IMR-90 (cell line): ENCODE measurements at regions not wholly inside any gene's neighbourhood (a gene's known extent, or its start where the extent isn't known, plus 50 kb on each side); places are given as distances from the start of the nearest gene placed in this dataset.

Experiments used
- ATAC-seq: fragments of 200-7000 bp; cut with Tn5 transposase; 2 replicates; pipeline ENCODE4 v1.9.1; 2020; ENCODE audit warnings: low read depth, mild to moderate bottlenecking, moderate library complexity
- BruUV-seq: library from RNA; stranded (reverse); fragments of 400-500 nt; replicated peaks from 2 replicates; lab custom pipeline; 2021; lab: Mats Ljungman, UMichigan
- CTCF ChIA-PET: fragments of 300-600 bp; formaldehyde crosslinking; extraction: SDS; loops from one replicate; lab custom pipeline; 2021; ENCODE audit warnings: antibody characterized with exemption; lab: Yijun Ruan, JAX
- POLR2A ChIA-PET: fragments of 300-600 bp; sonication (Branson Sonifier 250); formaldehyde crosslinking; loops from one replicate; lab custom pipeline; 2022; ENCODE audit warnings: antibody characterized with exemption; ENCODE audit not compliant: unreplicated experiment; lab: Charles Lee
- DNase-seq: peaks from one replicate; pipeline ENCODE4 v3.0.0; 2013
- H2AFZ ChIP-seq: replicated peaks from 2 replicates; pipeline ENCODE3; 2013; ENCODE audit warnings: low read length, mild to moderate bottlenecking; ENCODE audit not compliant: poor library complexity
- H2AK5ac ChIP-seq: 2 replicates; pipeline ENCODE4 v1.6.1; 2013; ENCODE audit warnings: low read depth, low read length, inconsistent platforms
- H2AK9ac ChIP-seq: replicated peaks from 2 replicates; pipeline ENCODE3; 2013; ENCODE audit warnings: mild to moderate bottlenecking, low read depth, low read length, moderate library complexity; ENCODE audit not compliant: poor library complexity
- H2BK120ac ChIP-seq: 2 replicates; pipeline ENCODE4 v1.6.1; 2013; ENCODE audit warnings: low read depth, low read length, inconsistent platforms
- H2BK15ac ChIP-seq: 3 replicates; pipeline ENCODE4 v1.6.1; 2013; ENCODE audit warnings: low read depth, low read length, inconsistent platforms
- H2BK20ac ChIP-seq: 2 replicates; pipeline ENCODE4 v1.6.1; 2013; ENCODE audit warnings: low read depth, mild to moderate bottlenecking, inconsistent platforms, low read length, moderate library complexity
- H2BK5ac ChIP-seq: 2 replicates; pipeline ENCODE4 v1.6.1; 2013; ENCODE audit warnings: mild to moderate bottlenecking, low read depth, low read length, inconsistent platforms; ENCODE audit not compliant: poor library complexity, severe bottlenecking
- H3K14ac ChIP-seq: replicated peaks from 2 replicates; pipeline ENCODE4 v1.6.1; 2013; ENCODE audit warnings: low read depth, low read length, inconsistent platforms
- H3K18ac ChIP-seq: 2 replicates; pipeline ENCODE4 v1.6.1; 2013; ENCODE audit warnings: low read depth, low read length, control low read depth
- H3K23ac ChIP-seq: 2 replicates; pipeline ENCODE4 v1.6.1; 2013; ENCODE audit warnings: low read depth, low read length, inconsistent platforms
- H3K27ac ChIP-seq: 2 replicates; pipeline ENCODE4 v1.5.1; 2013; ENCODE audit warnings: mild to moderate bottlenecking, control low read depth, low read length; ENCODE audit not compliant: insufficient read depth
- H3K27me3 ChIP-seq: 2 replicates; pipeline ENCODE4 v1.6.1; 2013; ENCODE audit warnings: low read length; ENCODE audit not compliant: control insufficient read depth, insufficient read depth
- H3K36me3 ChIP-seq: 2 replicates; pipeline ENCODE4 v1.6.1; 2013; ENCODE audit warnings: low read length, mixed read lengths; ENCODE audit not compliant: control insufficient read depth, insufficient read depth
- H3K4ac ChIP-seq: 2 replicates; pipeline ENCODE4 v1.6.1; 2013; ENCODE audit warnings: low read depth, low read length, inconsistent platforms
- H3K4me1 ChIP-seq: 2 replicates; pipeline ENCODE4 v1.6.1; 2013; ENCODE audit warnings: low read length, mixed read lengths; ENCODE audit not compliant: control insufficient read depth, insufficient read depth
- H3K4me2 ChIP-seq: 2 replicates; pipeline ENCODE4 v1.6.1; 2013; ENCODE audit warnings: low read depth, mild to moderate bottlenecking, control low read depth, low read length, moderate library complexity
- H3K4me3 ChIP-seq: 2 replicates; pipeline ENCODE4 v1.5.1; 2013; ENCODE audit warnings: low read depth, mild to moderate bottlenecking, control low read depth, low read length, moderate library complexity; ENCODE audit not compliant: insufficient read depth
- H3K56ac ChIP-seq: 2 replicates; pipeline ENCODE4 v1.6.1; 2013; ENCODE audit warnings: low read length, inconsistent platforms; ENCODE audit not compliant: insufficient read depth; ENCODE audit errors: extremely low read depth
- H3K79me1 ChIP-seq, 2 experiments: 2 replicates each; pipeline ENCODE4 v1.6.1; 2013; ENCODE audit warnings: low read length in 2 of 2, inconsistent platforms in 1 of 2, low read depth in 1 of 2
- H3K9ac ChIP-seq: 2 replicates; pipeline ENCODE4 v1.6.1; 2013; ENCODE audit warnings: low read depth, low read length, control low read depth
- H3K9me1 ChIP-seq: 2 replicates; pipeline ENCODE4 v1.6.1; 2013; ENCODE audit warnings: low read length, inconsistent platforms; ENCODE audit not compliant: insufficient read depth
- H3K9me3 ChIP-seq: 2 replicates; pipeline ENCODE4 v1.6.1; 2013; ENCODE audit warnings: low read length; ENCODE audit not compliant: control insufficient read depth, insufficient read depth
- H4K20me1 ChIP-seq: 2 replicates; pipeline ENCODE4 v1.6.1; 2013; ENCODE audit warnings: low read length, inconsistent platforms; ENCODE audit not compliant: insufficient read depth
- H4K5ac ChIP-seq: 2 replicates; pipeline ENCODE4 v1.6.1; 2013; ENCODE audit warnings: mild to moderate bottlenecking, low read depth, low read length, control low read depth
- H4K8ac ChIP-seq, 2 experiments: 2 replicates each; pipeline ENCODE4 v1.6.1; 2013; ENCODE audit warnings: low read depth in 2 of 2, low read length in 2 of 2, control low read depth in 1 of 2, inconsistent platforms in 1 of 2
- H4K91ac ChIP-seq: 2 replicates; pipeline ENCODE4 v1.6.1; 2013; ENCODE audit warnings: low read depth, low read length, inconsistent platforms; ENCODE audit not compliant: insufficient read depth
- BHLHE40 ChIP-seq: fragments of 150-350 bp; IDR thresholded peaks from 2 replicates; pipeline ENCODE4 v1.6.1; 2016; ENCODE audit warnings: mild to moderate bottlenecking, low read depth, low read length
- CEBPB ChIP-seq: IDR thresholded peaks from 2 replicates; pipeline ENCODE4 v1.6.1; 2012; ENCODE audit warnings: low read depth, low read length, improper control_type of control experiment
- CTCF ChIP-seq: conservative IDR thresholded peaks from 2 replicates; pipeline ENCODE4 v1.5.1; 2012; ENCODE audit warnings: mild to moderate bottlenecking, low read depth, low read length, improper control_type of control experiment
- ELK1 ChIP-seq: fragments of 150-350 bp; IDR thresholded peaks from 2 replicates; pipeline ENCODE4 v1.6.1; 2016; ENCODE audit warnings: low read depth, mild to moderate bottlenecking, low read length, moderate library complexity, borderline replicate concordance
- FOS ChIP-seq: fragments of 150-350 bp; IDR thresholded peaks from 2 replicates; pipeline ENCODE4 v1.6.1; 2016; ENCODE audit warnings: low read depth, low read length
- MAFK ChIP-seq: IDR thresholded peaks from 2 replicates; pipeline ENCODE4 v1.6.1; 2012; ENCODE audit warnings: low read depth, low read length, improper control_type of control experiment
- MXI1 ChIP-seq: IDR thresholded peaks from 2 replicates; pipeline ENCODE4 v1.6.1; 2012; ENCODE audit warnings: low read depth, mild to moderate bottlenecking, low read length, moderate library complexity, borderline replicate concordance
- NFE2L2 ChIP-seq: fragments of 150-350 bp; IDR thresholded peaks from 2 replicates; pipeline ENCODE4 v1.6.1; 2016; ENCODE audit warnings: low read depth, mild to moderate bottlenecking, low read length
- POLR2A ChIP-seq: IDR thresholded peaks from 2 replicates; pipeline ENCODE4 v1.6.1; 2012; ENCODE audit warnings: mild to moderate bottlenecking, low read depth, low read length
- RCOR1 ChIP-seq: IDR thresholded peaks from 2 replicates; pipeline ENCODE4 v1.6.1; 2012; ENCODE audit warnings: mild to moderate bottlenecking, low read length, improper control_type of control experiment; ENCODE audit not compliant: insufficient replicate concordance
- RFX5 ChIP-seq: IDR thresholded peaks from 2 replicates; pipeline ENCODE4 v1.8.0; 2012; ENCODE audit warnings: low read depth, mild to moderate bottlenecking, low read length, moderate library complexity
- SMC3 ChIP-seq: fragments of 150-350 bp; IDR thresholded peaks from 2 replicates; pipeline ENCODE4 v1.6.1; 2016; ENCODE audit warnings: low read depth, mild to moderate bottlenecking, antibody characterized with exemption, low read length, moderate library complexity
- USF2 ChIP-seq: fragments of 150-350 bp; IDR thresholded peaks from 2 replicates; pipeline ENCODE4 v1.6.1; 2017; ENCODE audit warnings: mild to moderate bottlenecking, antibody characterized with exemption, low read length, low read depth
- WGBS, 2 experiments: methylation state at CpG; one replicate each; pipeline versions ENCODE4 v1.1.5 to v1.1.7; 2013; ENCODE audit warnings: missing lambda C conversion rate in 2 of 2; ENCODE audit not compliant: insufficient read length in 1 of 2; ENCODE audit errors: extremely low coverage in 2 of 2; 5-methylcytosine and 5-hydroxymethylcytosine counted together
- dilution Hi-C: fragments of 300-500 bp; cut with HindIII; formaldehyde crosslinking; loops from one replicate; pipeline ENCODE4 v1.14.3; 2018; ENCODE audit warnings: low sequenced_read_pairs; ENCODE audit not compliant: unreplicated experiment
- in situ Hi-C: fragments of 300-500 bp; cut with MboI; formaldehyde crosslinking; loops from 3 replicates; pipeline ENCODE4 v1.14.3; 2019; ENCODE audit warnings: low sequenced_read_pairs, inconsistent platforms, mixed read lengths
- intact Hi-C: fragments of 100-400 bp; cut with micrococcal nuclease; formaldehyde crosslinking; loops from 2 replicates; pipeline ENCODE4 v1.10.0; 2022

GRCh38 chr2:171617981-171618380, 69.3 kb upstream of the DYNC1I2 start:
- Histone ChIP-seq H3K23ac (no peak overlapping the region), H3K4me2 (no peak overlapping the region), H3K36me3 (no peaks in the 10 kb centered on the region), H3K9me1 (no peaks in the 10 kb centered on the region), H2BK5ac (no peak overlapping the region), H4K91ac (no peak overlapping the region), H3K9ac (no peak overlapping the region), H2AFZ (no peak overlapping the region), H3K27ac (no peak overlapping the region), H4K5ac (no peak overlapping the region), H4K8ac (no peak overlapping the region), H2BK20ac (no peak overlapping the region), H3K4ac (no peak overlapping the region), H2AK5ac (no peak overlapping the region), H4K20me1 (no peaks in the 10 kb centered on the region), H3K27me3 (peaks cover 18% of the 10 kb centered on the region), H3K9me3 (no peaks in the 10 kb centered on the region), H2AK9ac (no peak overlapping the region), H2BK15ac (no peak overlapping the region), H3K18ac (no peak overlapping the region), H3K4me3 (no peak overlapping the region), H3K14ac (no peak overlapping the region), H3K79me1 (no peaks in the 10 kb centered on the region), H3K4me1 (peaks cover 3% of the 10 kb centered on the region; the same call in 1 of the 2 replicates), H2BK120ac (no peak overlapping the region), H3K56ac (no peak overlapping the region)
- whole genome bisulfite sequencing, 2 experiments: no CpG with 5 or more reads among the region's 2 CpGs
- ATAC-seq (no peak), DNase-seq (no peak)
- CTCF ChIA-PET: no interaction called here
- POLR2A ChIA-PET: no interaction called here
- no peak for TF ChIP-seq CEBPB
- TF ChIP-seq USF2: no peak
- TF ChIP-seq FOS: no peak
- no peak for TF ChIP-seq RCOR1
- TF ChIP-seq POLR2A: no peak
- TF ChIP-seq BHLHE40: no peak
- TF ChIP-seq MAFK: no peak
- no peak for TF ChIP-seq ELK1
- no peak for TF ChIP-seq MXI1
- no peak for TF ChIP-seq NFE2L2
- no peak for TF ChIP-seq SMC3
- TF ChIP-seq CTCF: no peak
- TF ChIP-seq RFX5: no peak
- BruUV-seq: no TSS peak
- in situ Hi-C loops: no loop called here
- dilution Hi-C loops: no loop called here
- intact Hi-C loops: no loop called here
